ENCODE measurements at regions not wholly inside any gene's neighbourhood (a gene's known extent, or its start where the extent isn't known, plus 50 kb on each side); places are given as distances from the start of the nearest gene placed in this dataset.
A peak's percentile ranks its signal among the peaks of the same experiment; 100 is the strongest.

DNA sequence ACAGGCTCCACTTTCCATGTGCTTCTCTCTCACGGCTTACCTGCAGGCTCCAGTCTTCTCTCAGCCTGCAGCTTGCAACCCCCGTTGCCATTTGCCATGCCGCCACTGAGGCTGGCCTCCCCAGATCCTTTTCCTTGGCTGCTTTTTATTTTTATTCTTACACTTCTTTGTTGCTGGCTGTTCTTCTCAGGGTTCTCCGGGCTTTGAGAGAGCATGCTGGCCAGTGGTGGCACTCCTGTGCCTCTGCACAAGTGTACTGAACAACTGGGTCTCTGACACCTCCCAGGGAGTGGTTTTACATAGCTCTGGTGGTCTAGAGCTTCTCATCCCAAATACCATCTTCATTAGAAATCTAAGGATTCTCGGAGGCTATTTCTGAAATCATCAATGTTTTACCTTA, 241.7 kb upstream of the MTNR1B start:
- DNase-seq, result no peak

- no peak for DNase-seq
Observed at GRCh38 chr11:92728628-92729027, 240.8 kb upstream of the MTNR1B start.

GRCh38 chr11:92735039-92735438, 234.4 kb upstream of the MTNR1B start:
- peak; percentile 32 for DNase-seq

DNA sequence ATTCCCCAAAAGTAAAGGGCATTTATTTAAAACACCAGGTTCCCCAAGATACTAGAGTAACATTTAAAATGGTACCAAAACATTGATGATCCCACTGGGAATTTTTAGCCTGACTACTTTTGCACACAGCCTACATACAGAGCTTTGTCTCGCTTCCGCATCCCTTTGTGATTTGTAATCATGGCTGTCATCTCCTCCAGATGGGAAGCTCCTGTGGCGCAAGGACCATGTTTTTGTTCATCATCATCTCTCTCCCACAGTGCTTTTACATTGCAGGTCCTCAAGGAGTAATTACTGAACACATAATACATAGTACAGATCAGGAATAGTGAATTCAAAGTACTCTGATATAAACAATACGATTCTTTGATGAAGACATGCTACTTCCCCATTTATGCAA, 231.2 kb upstream of the MTNR1B start:
- DNase-seq, result no peak

DNA sequence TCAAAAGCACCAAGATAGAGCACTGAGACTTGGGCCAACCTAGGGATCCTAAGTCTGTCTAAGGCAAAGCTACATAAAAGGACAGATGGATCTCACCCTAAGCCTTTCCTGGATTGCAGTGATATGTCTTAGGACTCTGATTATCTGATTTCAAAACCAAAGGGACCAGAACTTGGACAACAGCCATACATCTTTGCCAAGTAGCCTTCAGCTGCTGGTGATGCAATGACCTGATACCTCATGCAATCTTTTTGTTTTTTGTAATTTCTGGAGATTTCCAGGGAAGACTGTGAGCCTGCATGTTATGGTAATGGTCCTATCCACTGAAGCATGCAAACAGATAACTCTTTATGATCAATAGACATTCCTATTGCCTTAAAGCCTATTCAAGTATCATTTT, 230.4 kb upstream of the MTNR1B start:
- no peak for DNase-seq

DNA sequence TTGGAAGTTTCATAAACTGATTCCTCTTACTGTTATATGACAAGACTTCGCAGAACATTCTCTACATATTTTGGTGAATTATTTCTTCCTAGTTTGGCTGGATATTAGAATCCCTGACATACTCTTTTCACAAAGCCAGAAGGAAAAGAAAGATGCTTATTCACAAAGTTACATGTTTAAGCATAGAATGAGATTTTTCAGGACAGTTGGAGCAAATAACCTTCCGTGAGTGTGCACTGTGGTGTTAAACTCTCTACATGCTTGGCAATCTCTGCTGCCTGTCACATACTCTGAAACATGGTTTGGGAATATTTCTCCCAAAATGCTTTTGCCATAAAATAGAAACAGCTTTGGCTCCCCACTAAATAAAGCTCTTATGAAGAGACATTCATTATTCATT, 230.0 kb upstream of the MTNR1B start:
- no peak for DNase-seq

GRCh38 chr11:92740276-92740675, 229.2 kb upstream of the MTNR1B start:
- no peak for DNase-seq

- DNase-seq, result no peak
Observed at GRCh38 chr11:92744929-92745585, 224.4 kb upstream of the MTNR1B start.

GRCh38 chr11:92750794-92751193, 218.7 kb upstream of the MTNR1B start:
- no peak for DNase-seq

DNA sequence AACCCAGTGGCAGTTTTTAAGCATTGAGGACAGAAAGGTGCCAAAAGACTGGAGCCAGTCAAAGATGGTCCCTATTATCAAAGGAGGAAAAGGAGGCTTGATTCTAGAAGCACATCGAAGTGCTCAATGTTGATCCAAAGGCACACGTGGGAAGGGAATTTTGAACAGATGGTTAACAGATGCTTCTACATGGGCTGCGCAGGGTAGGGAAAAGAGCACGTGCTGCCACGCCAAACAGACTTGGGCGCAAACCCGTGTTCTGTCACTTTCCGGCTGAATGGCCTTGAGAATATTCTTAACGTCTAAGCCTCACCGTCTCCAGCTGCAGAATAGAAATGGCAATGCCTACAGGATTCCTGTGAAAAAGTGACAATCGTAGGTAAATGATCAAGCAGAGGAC, 217.9 kb upstream of the MTNR1B start:
- DNase-seq, result no peak

GRCh38 chr11:92752122-92752521, 217.3 kb upstream of the MTNR1B start:
- DNase-seq, result no peak

GRCh38 chr11:92753161-92753560, 216.3 kb upstream of the MTNR1B start:
- no peak for DNase-seq

DNA sequence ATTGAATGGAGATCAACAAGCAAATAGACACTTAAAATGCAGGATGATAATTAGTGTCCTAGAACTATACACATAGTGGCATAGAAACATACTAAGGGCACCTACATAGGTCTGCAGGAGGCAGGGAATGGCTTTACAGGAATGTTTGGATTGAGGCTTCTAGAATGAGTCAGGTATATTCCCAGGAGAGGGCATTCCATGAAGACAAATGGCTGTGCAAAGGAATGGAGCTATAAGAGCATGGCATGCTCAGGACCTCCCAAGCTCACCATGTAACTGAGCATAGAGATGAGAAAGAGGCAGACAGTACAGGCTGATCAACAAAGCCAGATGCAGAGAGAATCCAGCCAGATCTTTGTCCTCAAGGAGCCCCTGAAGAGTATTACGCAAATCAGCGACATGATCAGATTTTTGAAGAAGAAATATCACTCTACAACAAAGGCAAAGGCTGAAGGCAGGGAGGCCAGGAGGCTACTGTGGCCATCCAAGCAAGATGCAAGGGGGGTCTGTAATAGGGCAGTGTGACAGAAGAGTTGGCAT, 211.1 kb upstream of the MTNR1B start:
- no peak for DNase-seq

GRCh38 chr11:92759571-92760214, 209.8 kb upstream of the MTNR1B start:
- no peak for DNase-seq

GRCh38 chr11:92762121-92762540, 207.3 kb upstream of the MTNR1B start:
- peak; percentile 14 for DNase-seq

DNA sequence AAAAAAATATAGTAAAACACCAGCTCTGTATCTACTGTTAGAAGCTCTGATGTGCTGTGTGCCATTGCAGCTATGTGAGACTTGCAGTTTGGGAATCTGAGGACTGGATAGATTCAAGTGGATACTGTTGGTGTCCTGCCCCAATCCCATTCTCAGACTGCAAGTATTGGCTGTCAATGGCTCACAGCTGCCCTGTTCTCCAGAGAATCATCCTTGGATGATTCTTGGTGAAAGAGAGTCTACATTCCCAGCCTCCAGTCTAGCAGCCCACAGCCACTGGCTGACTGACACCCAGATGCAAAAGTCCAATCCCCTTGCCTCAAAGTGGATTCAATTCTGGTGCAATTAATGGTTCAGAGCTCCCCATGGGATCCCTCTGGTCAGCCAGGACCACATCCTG, 206.1 kb upstream of the MTNR1B start:
- DNase-seq, result no peak

DNA sequence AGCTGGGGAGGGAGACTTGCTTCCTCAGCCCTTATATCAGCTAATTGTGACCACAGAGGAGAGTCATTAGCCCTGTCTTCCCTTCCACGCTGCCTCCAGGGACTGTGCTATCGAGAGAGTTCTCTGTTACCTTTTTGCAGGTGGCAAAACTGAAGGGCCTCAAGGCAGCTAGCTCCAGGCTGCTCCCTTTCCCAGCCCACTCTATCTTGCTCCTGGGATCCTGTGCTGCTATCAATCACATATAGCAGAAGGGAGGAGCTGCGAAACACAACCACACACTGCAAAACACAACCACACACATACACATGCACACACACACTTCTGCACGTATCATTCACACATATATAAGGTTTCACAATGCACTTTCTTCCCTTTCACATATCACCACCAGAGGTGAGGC, 205.3 kb upstream of the MTNR1B start:
- DNase-seq, result no peak

DNA sequence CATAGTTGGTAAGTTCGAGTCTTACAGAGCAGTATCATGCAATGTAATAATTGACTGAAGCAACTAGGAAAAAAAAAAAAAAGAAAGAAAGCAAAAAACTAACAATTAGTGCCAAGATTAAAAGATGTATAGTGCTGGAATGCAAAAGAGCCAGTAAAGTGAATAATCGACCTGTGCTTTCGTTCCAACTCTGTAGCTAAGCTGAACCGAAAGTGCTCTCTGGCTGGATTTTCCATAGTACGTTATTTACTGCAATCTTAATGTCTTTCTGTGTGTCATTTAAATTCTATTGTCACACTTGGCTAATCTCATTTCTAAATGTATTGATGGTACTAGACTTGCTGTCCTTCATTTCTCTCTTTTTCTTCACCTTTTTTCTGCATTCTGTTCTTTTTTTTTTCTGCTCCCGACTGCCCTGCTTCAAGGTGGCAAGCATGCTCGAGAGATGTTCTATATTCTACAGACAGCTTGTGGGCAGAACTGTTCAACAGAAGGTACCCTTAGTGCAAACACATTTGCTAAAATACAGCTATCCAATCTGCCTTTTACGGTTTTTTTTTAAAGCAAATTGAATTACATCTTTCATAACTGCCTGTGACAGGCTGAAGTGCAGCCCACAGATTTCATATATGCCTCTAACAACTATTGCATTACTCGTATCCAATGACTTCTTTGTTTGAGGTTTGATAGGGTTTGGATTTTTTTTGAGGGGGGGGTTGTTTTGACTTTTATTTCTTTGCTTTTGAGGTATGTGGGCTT, 204.2 kb upstream of the MTNR1B start:
- no peak for DNase-seq

DNA sequence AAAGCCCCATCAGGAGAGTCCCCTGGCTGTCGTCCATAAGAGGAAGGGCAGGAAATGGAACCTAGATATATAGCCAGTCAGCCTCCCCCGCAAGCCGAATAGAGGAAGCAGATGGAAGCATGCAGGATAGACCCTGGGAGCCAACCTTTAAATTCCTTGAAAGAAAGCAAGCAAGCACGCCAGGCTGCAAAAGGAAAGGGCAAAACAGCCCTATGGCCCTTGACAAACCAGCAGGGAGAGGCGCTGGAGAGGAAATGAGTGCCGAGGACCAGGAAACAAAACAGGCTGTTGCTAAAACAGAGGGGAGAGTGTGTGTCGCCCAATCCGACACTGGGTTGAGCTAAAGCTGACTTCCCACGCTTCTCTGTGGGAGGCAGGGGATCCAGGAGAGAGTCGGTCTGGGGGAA, 203.5 kb upstream of the MTNR1B start:
- DNase-seq, result peak; percentile 38

DNA sequence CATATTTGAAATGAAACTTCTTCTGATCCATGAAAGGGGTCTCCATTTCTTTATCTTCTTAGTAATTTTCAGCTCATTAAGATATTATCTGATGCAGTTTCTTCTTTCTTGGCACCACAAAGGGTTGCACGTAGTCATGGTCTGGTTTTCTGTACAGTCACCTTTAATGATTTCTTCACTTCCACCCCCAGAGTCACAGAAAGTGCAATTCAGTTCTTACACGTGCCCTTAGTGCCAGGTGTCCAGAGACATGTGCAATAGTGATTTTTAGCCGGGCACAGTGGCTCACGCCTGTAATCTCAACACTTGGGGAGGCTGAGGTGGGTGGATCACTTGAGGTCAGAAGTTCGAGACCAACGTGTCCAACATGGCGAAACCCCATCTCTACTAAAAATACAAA, 202.8 kb upstream of the MTNR1B start:
- DNase-seq, result no peak

DNA sequence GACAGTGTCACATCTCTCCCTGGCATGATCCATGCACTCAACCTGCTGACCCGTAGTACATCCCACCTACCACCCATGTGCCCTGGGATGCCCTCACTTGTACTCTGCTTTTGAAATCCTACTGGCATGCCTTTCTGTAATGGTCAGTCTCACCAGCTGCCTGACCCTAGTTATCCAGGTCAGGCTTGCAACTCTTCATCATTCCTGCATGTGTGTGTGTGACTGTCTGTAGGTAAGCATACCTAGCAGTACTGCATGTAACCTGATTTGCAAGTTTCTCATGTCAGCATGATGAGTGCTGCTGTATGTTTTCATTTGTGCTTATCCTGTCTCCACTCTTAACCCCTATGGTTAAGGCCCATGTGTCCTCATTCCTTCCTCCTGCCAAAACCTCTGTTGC, 202.0 kb upstream of the MTNR1B start:
- no peak for DNase-seq

- no peak for DNase-seq
Observed at GRCh38 chr11:92768121-92768840, 201.2 kb upstream of the MTNR1B start.

- DNase-seq, result no peak
Observed at GRCh38 chr11:92769112-92769511, 200.3 kb upstream of the MTNR1B start.

All from hematopoietic multipotent progenitor cell treated with erythropoietin and hydrocortisone succinate and interleukin-3 and kit ligand, for 6 days (in vitro differentiated cells).